ENCODE measurements at regions not wholly inside any gene's neighbourhood (a gene's known extent, or its start where the extent isn't known, plus 50 kb on each side); places are given as distances from the start of the nearest gene placed in this dataset.

GRCh38 chr5:18686253-18686652, 1052.0 kb downstream of the TAF11L14 start:
- DNase-seq (ENCODE audit: low read depth in 1 of 2, low spot score in 2 of 2): no peak
- Histone ChIP-seq H3K9ac (replicated peaks in 1 of 4; ENCODE audit: extremely low read depth in 1 of 4, low read depth in 3 of 4, low read length in 3 of 4) (no peak overlapping the region), H4K91ac (replicated peaks; ENCODE audit: insufficient read length, low read length) (no peak overlapping the region), H3K23me2 (ENCODE audit: low read depth, low read length) (no peaks in the 10 kb centered on the region), H2AK5ac (ENCODE audit: low read depth, low read length) (no peak overlapping the region), H2BK20ac (ENCODE audit: low read length) (no peak overlapping the region), H3K4me2 (ENCODE audit: insufficient read depth in 1 of 2, low read depth in 2 of 2, low read length in 2 of 2) (no peak overlapping the region; a peak in 1 of 4 replicates), H3K79me2 (ENCODE audit: control insufficient read depth in 1 of 2, insufficient read depth in 2 of 2, low read length in 2 of 2) (no peaks in the 10 kb centered on the region), H3K23ac (ENCODE audit: insufficient read length) (no peak overlapping the region), H2BK5ac (ENCODE audit: low read depth, low read length) (no peak overlapping the region), H3K27ac (ENCODE audit: low read depth, low read length) (no peak overlapping the region), H3K27me3 (replicated peaks in 1 of 4; ENCODE audit: control insufficient read depth in 3 of 4, extremely low read depth in 1 of 4, insufficient read depth in 3 of 4, low read length in 3 of 4) (no peaks in the 10 kb centered on the region), H3K14ac (ENCODE audit: insufficient read length) (no peak overlapping the region), H3K9me3 (ENCODE audit: insufficient read depth in 2 of 2, low read depth in 1 of 2, low read length in 1 of 2) (no peaks in the 10 kb centered on the region), H3K36me3 (ENCODE audit: control insufficient read depth in 2 of 4, insufficient read depth in 4 of 4, low read length in 3 of 4) (no peaks in the 10 kb centered on the region), H4K20me1 (replicated peaks in 1 of 2; ENCODE audit: control insufficient read depth in 1 of 2, insufficient read depth in 2 of 2, low read length in 2 of 2) (no peaks in the 10 kb centered on the region), H2BK12ac (ENCODE audit: low read depth, low read length) (no peak overlapping the region), H2BK120ac (replicated peaks; ENCODE audit: low read depth, low read length) (no peak overlapping the region), H3K79me1 (ENCODE audit: low read depth, low read length) (no peaks in the 10 kb centered on the region), H3K18ac (ENCODE audit: extremely low read depth, low read length) (no peak overlapping the region), H3K56ac (replicated peaks; ENCODE audit: insufficient read length, low read depth, low read length) (no peak overlapping the region), H3K4ac (replicated peaks; ENCODE audit: insufficient read length, low read depth, low read length) (no peak overlapping the region), H2BK15ac (ENCODE audit: low read length) (no peak overlapping the region), H3K4me1 (replicated peaks in 1 of 4; ENCODE audit: control insufficient read depth in 3 of 4, insufficient read depth in 4 of 4, low read length in 3 of 4) (peaks cover 0 to 5% (median 2%) of the 10 kb centered on the region in 4 experiments; a peak in 2 of 7 replicates), H3K4me3 (ENCODE audit: extremely low read depth in 1 of 4, insufficient read depth in 2 of 4, low read depth in 3 of 4, low read length in 4 of 4) (no peak overlapping the region), H4K5ac (ENCODE audit: insufficient read length, low read depth, low read length) (no peak overlapping the region), H4K8ac (ENCODE audit: extremely low read depth, insufficient read depth, low read length) (no peak overlapping the region), H2AFZ (ENCODE audit: low read length) (peak overlapping the region; percentile 95)
- WGBS, 2 experiments (ENCODE audit: extremely low coverage in 1 of 2, insufficient coverage in 1 of 2, insufficient read length in 1 of 2, insufficient replicate concordance in 2 of 2, low coverage in 1 of 2, low lambda C conversion rate in 2 of 2, missing lambda C conversion rate in 1 of 2): 95% methylated on average over 3 of the region's 3 CpGs; no CpG with 5 or more reads in 1 of the 2 experiments
- ChIA-PET CTCF (ENCODE audit: partially characterized antibody) (interaction anchor here (1.4 kb wide), 1 partner anchor 12 kb away, joined by 7 read pairs; no protein-coding TSS in a partner anchor), POLR2A (ENCODE audit: partially characterized antibody) (interaction anchor here (0.6 kb wide), 1 partner anchor 13 kb away, joined by 3 read pairs; no protein-coding TSS in a partner anchor)
- TF ChIP-seq, protein P1, sequence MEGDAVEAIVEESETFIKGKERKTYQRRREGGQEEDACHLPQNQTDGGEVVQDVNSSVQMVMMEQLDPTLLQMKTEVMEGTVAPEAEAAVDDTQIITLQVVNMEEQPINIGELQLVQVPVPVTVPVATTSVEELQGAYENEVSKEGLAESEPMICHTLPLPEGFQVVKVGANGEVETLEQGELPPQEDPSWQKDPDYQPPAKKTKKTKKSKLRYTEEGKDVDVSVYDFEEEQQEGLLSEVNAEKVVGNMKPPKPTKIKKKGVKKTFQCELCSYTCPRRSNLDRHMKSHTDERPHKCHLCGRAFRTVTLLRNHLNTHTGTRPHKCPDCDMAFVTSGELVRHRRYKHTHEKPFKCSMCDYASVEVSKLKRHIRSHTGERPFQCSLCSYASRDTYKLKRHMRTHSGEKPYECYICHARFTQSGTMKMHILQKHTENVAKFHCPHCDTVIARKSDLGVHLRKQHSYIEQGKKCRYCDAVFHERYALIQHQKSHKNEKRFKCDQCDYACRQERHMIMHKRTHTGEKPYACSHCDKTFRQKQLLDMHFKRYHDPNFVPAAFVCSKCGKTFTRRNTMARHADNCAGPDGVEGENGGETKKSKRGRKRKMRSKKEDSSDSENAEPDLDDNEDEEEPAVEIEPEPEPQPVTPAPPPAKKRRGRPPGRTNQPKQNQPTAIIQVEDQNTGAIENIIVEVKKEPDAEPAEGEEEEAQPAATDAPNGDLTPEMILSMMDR (IDR thresholded peaks at IDR 0.05; ENCODE audit: control extremely low read depth in 1 of 3, insufficient read depth in 1 of 3, low read depth in 1 of 3, low read length in 3 of 3): no peak
- TF ChIP-seq POLR2A (IDR thresholded peaks at IDR 0.05; ENCODE audit: control extremely low read depth in 1 of 2, low read depth in 2 of 2, low read length in 2 of 2): no peak
- TF ChIP-seq GTF2F1 (IDR thresholded peaks at IDR 0.05; ENCODE audit: borderline replicate concordance, low read depth, low read length): no peak
- TF ChIP-seq SIRT6 (IDR thresholded peaks at IDR 0.05; ENCODE audit: low read length): no peak
- no peak for TF ChIP-seq YY1 (IDR thresholded peaks at IDR 0.05; ENCODE audit: low read depth, low read length)
- TF ChIP-seq KDM1A (IDR thresholded peaks at IDR 0.05; ENCODE audit: borderline replicate concordance, low read length): no peak
- TF ChIP-seq BACH1 (IDR thresholded peaks at IDR 0.05; ENCODE audit: low read length): no peak
- no peak for TF ChIP-seq TEAD4 (IDR thresholded peaks at IDR 0.05; ENCODE audit: low read depth, low read length)
- TF ChIP-seq, protein P2, sequence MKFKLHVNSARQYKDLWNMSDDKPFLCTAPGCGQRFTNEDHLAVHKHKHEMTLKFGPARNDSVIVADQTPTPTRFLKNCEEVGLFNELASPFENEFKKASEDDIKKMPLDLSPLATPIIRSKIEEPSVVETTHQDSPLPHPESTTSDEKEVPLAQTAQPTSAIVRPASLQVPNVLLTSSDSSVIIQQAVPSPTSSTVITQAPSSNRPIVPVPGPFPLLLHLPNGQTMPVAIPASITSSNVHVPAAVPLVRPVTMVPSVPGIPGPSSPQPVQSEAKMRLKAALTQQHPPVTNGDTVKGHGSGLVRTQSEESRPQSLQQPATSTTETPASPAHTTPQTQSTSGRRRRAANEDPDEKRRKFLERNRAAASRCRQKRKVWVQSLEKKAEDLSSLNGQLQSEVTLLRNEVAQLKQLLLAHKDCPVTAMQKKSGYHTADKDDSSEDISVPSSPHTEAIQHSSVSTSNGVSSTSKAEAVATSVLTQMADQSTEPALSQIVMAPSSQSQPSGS (IDR thresholded peaks at IDR 0.05; ENCODE audit: low read length): no peak
- no peak for TF ChIP-seq NRF1 (IDR thresholded peaks at IDR 0.05; ENCODE audit: low read depth, low read length)
- no peak for TF ChIP-seq EGR1 (IDR thresholded peaks at IDR 0.05; ENCODE audit: borderline replicate concordance, low read depth, low read length)
- no peak for TF ChIP-seq CHD1 (IDR thresholded peaks at IDR 0.05; ENCODE audit: low read depth, low read length)
- FAIRE-seq: no peak

Measured in H1 (cell line).